ENCODE measurements at regions not wholly inside any gene's neighbourhood (a gene's known extent, or its start where the extent isn't known, plus 50 kb on each side); places are given as distances from the start of the nearest gene placed in this dataset.

GRCh38 chr5:171562822-171563221 is 143.4 kb downstream of the FGF18 start:
- TF ChIP-seq POLR2A (IDR thresholded peaks at IDR 0.05; ENCODE audit: low read length) (no peak), GATA1 (IDR thresholded peaks at IDR 0.05; ENCODE audit: low read depth, low read length) (no peak)

Data from erythroblast (primary cell).